HEK293 (cell line): ENCODE measurements at regions not wholly inside any gene's neighbourhood (a gene's known extent, or its start where the extent isn't known, plus 50 kb on each side); places are given as distances from the start of the nearest gene placed in this dataset.

ENCODE experiments used
- CTCF ChIA-PET: fragments of 350-600 bp; formaldehyde crosslinking; extraction: SDS; loops from one replicate; lab custom pipeline; 2021; ENCODE audit warnings: antibody characterized with exemption; lab: Yijun Ruan, JAX
- POLR2A ChIA-PET: fragments of 300-600 bp; formaldehyde crosslinking; extraction: SDS; loops from one replicate; lab custom pipeline; 2020; ENCODE audit warnings: antibody characterized with exemption, inconsistent platforms; lab: Yijun Ruan, JAX
- H3K27ac ChIP-seq: fragments of 200-500 bp; sonication (Bioruptor generic); 2 replicates; pipeline ENCODE4 v1.5.1; 2014; ENCODE audit warnings: low read depth, low read length, control low read depth, inconsistent platforms; ENCODE audit errors: extremely low read depth
- H3K36me3 ChIP-seq, 2 experiments: fragments of 200-500 bp in 1 of 2; sonication (Bioruptor generic) in 1 of 2; 1 replicate in 1 of 2; 2 replicates in 1 of 2; pipeline ENCODE4 v1.5.1; 2014 to 2017; ENCODE audit warnings: inconsistent platforms in 2 of 2, low read length in 2 of 2; ENCODE audit not compliant: control insufficient read depth in 2 of 2, insufficient read depth in 1 of 2
- H3K4me1 ChIP-seq: fragments of 200-500 bp; sonication (Bioruptor generic); 2 replicates; pipeline ENCODE4 v1.5.1; 2014; ENCODE audit warnings: mild to moderate bottlenecking, low read length, inconsistent platforms; ENCODE audit not compliant: control insufficient read depth, insufficient read depth
- H3K4me3 ChIP-seq: 2 replicates; pipeline ENCODE4 v1.5.1; 2011; ENCODE audit warnings: low read depth, mild to moderate bottlenecking, control low read depth, low read length, moderate library complexity
- H3K9me3 ChIP-seq: fragments of 200-500 bp; sonication (Bioruptor generic); 2 replicates; pipeline ENCODE4 v1.5.1; 2014; ENCODE audit warnings: low read depth, low read length, inconsistent platforms; ENCODE audit not compliant: control insufficient read depth, insufficient read depth
- KLF10 ChIP-seq: fragments of 450-650 bp; IDR thresholded peaks from 2 replicates; pipeline ENCODE4 v1.5.1; 2018; ENCODE audit warnings: missing biosample characterization, mild to moderate bottlenecking, missing genetic modification characterization
- SCRT2 ChIP-seq: fragments of 450-650 bp; formaldehyde crosslinking; IDR thresholded peaks from 2 replicates; pipeline ENCODE4 v1.5.1; 2016; ENCODE audit warnings: missing biosample characterization, missing genetic modification characterization
- SP7 ChIP-seq: fragments of 450-650 bp; formaldehyde crosslinking; IDR thresholded peaks from 2 replicates; pipeline ENCODE4 v1.5.1; 2016; ENCODE audit warnings: missing biosample characterization, missing genetic modification characterization
- ZBTB11 ChIP-seq: fragments of 450-650 bp; formaldehyde crosslinking; conservative IDR thresholded peaks from 2 replicates; pipeline ENCODE4 v1.5.1; 2016; ENCODE audit warnings: low read depth, missing biosample characterization, missing genetic modification characterization
- ZNF114 ChIP-seq: fragments of 450-650 bp; formaldehyde crosslinking; IDR thresholded peaks from 2 replicates; pipeline ENCODE4 v1.5.0; 2017; ENCODE audit warnings: missing biosample characterization, missing genetic modification characterization
- ZNF138 ChIP-seq: fragments of 450-650 bp; formaldehyde crosslinking; IDR thresholded peaks from 2 replicates; pipeline ENCODE4 v1.5.1; 2016; ENCODE audit warnings: missing biosample characterization, missing genetic modification characterization, borderline replicate concordance
- ZNF146 ChIP-seq: fragments of 450-650 bp; formaldehyde crosslinking; IDR thresholded peaks from 2 replicates; pipeline ENCODE4 v1.5.1; 2016; ENCODE audit warnings: missing biosample characterization, missing genetic modification characterization
- ZNF184 ChIP-seq: fragments of 450-650 bp; IDR thresholded peaks from 2 replicates; pipeline ENCODE4 v1.5.1; 2018; ENCODE audit warnings: missing biosample characterization, mild to moderate bottlenecking, missing genetic modification characterization
- ZNF280C ChIP-seq: fragments of 450-650 bp; formaldehyde crosslinking; IDR thresholded peaks from 2 replicates; pipeline ENCODE4 v1.5.1; 2016; ENCODE audit warnings: missing biosample characterization, missing genetic modification characterization
- ZNF394 ChIP-seq: fragments of 450-650 bp; formaldehyde crosslinking; IDR thresholded peaks from 2 replicates; pipeline ENCODE4 v1.5.1; 2016; ENCODE audit warnings: missing biosample characterization, missing genetic modification characterization, mild to moderate bottlenecking, moderate library complexity, borderline replicate concordance
- ZNF654 ChIP-seq: fragments of 450-650 bp; formaldehyde crosslinking; IDR thresholded peaks from 2 replicates; pipeline ENCODE4 v1.5.1; 2016; ENCODE audit warnings: low read depth, missing biosample characterization, missing genetic modification characterization
- ZNF704 ChIP-seq: fragments of 450-650 bp; formaldehyde crosslinking; IDR thresholded peaks from 2 replicates; pipeline ENCODE4 v1.5.1; 2016; ENCODE audit warnings: missing biosample characterization, missing genetic modification characterization
- ZNF776 ChIP-seq: fragments of 450-650 bp; formaldehyde crosslinking; IDR thresholded peaks from 2 replicates; pipeline ENCODE4 v1.5.0; 2017; ENCODE audit warnings: missing biosample characterization, missing genetic modification characterization, borderline replicate concordance
- ZSCAN30 ChIP-seq: fragments of 450-650 bp; IDR thresholded peaks from 2 replicates; pipeline ENCODE4 v1.5.1; 2018; ENCODE audit warnings: missing biosample characterization, mild to moderate bottlenecking, missing genetic modification characterization, moderate library complexity
- TF ChIP-seq, protein P1 (sequence below): fragments of 450-650 bp; formaldehyde crosslinking; IDR thresholded peaks from 2 replicates; pipeline ENCODE4 v1.5.1; 2016; ENCODE audit warnings: missing biosample characterization, missing genetic modification characterization
- TF ChIP-seq, protein P2 (sequence below): fragments of 450-650 bp; formaldehyde crosslinking; IDR thresholded peaks from 2 replicates; pipeline ENCODE4 v1.5.1; 2016; ENCODE audit warnings: missing biosample characterization, missing genetic modification characterization

DNA sequence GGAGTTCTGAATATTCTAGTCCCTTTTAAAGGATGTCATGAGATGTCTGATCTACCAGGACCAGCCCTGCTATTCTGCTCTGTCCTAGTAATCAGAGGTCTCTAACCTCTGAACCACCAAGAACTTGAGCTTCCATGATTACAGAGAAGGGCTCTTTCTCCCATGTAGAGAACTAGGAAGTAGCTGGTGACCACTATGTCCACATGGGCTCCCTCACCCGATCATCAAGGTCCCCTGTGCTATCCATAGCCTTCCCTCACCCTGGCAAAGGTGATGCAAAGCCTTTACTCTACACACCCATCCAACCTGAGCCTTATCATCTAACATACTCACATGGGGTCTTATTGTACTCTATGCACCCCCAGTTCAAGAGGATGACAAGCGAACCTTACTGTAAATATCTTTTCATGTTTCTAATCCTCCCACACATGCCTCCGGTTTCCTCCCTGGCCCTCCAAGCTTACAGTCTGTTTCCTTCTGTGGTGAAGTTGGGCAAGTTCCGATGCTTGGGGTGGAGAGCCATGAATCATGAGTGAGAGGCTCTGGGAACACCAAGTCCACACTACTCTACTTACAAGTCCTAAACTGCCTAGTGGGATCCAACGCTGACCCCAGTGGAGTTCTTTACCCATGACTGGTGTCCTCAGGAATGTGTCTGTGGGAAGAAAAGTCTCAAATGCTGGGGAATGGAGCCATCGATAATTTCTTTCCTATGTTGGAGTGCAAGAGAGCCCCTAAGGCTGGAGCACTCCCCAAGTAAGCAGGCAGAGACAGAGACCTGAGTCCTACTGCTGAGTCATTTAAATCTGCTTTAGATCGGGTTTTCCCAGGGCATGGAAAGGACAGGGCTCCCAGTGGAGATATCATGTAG lies 73.3 kb upstream of the KLF7 start:
- Histone ChIP-seq H3K4me1 (no peaks in the 10 kb centered on the region; the same call in 1 of the 2 replicates), H3K27ac (no peak overlapping the region), H3K4me3 (no peak overlapping the region), H3K9me3 (no peaks in the 10 kb centered on the region), H3K36me3 (no peaks in the 10 kb centered on the region)
- ChIA-PET CTCF (interaction anchor here (0.6 to 1.2 kb wide), 4 partner anchors 9 to 482 kb away, joined by 3 to 5 read pairs (median 3); no protein-coding TSS in a partner anchor), POLR2A (interaction anchor here (0.9 kb wide), 1 partner anchor 73 kb away, joined by 3 read pairs; the partner anchor contains the start of gene KLF7)
- TF ChIP-seq SP7 (no peak), KLF10 (no peak), ZNF394 (tag by site-specific recombination) (no peak)
- TF ChIP-seq, protein P1, sequence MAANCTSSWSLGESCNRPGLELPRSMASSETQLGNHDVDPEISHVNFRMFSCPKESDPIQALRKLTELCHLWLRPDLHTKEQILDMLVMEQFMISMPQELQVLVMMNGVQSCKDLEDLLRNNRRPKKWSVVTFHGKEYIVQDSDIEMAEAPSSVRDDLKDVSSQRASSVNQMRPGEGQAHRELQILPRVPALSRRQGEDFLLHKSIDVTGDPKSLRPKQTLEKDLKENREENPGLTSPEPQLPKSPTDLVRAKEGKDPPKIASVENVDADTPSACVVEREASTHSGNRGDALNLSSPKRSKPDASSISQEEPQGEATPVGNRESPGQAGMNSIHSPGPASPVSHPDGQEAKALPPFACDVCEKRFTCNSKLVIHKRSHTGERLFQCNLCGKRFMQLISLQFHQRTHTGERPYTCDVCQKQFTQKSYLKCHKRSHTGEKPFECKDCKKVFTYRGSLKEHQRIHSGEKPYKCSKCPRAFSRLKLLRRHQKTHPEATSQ (tag by site-specific recombination) = no peak
- TF ChIP-seq, protein P2, sequence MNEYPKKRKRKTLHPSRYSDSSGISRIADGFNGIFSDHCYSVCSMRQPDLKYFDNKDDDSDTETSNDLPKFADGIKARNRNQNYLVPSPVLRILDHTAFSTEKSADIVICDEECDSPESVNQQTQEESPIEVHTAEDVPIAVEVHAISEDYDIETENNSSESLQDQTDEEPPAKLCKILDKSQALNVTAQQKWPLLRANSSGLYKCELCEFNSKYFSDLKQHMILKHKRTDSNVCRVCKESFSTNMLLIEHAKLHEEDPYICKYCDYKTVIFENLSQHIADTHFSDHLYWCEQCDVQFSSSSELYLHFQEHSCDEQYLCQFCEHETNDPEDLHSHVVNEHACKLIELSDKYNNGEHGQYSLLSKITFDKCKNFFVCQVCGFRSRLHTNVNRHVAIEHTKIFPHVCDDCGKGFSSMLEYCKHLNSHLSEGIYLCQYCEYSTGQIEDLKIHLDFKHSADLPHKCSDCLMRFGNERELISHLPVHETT (tag by site-specific recombination) = no peak
- TF ChIP-seq, all 188 proteins: peak for 0

DNA sequence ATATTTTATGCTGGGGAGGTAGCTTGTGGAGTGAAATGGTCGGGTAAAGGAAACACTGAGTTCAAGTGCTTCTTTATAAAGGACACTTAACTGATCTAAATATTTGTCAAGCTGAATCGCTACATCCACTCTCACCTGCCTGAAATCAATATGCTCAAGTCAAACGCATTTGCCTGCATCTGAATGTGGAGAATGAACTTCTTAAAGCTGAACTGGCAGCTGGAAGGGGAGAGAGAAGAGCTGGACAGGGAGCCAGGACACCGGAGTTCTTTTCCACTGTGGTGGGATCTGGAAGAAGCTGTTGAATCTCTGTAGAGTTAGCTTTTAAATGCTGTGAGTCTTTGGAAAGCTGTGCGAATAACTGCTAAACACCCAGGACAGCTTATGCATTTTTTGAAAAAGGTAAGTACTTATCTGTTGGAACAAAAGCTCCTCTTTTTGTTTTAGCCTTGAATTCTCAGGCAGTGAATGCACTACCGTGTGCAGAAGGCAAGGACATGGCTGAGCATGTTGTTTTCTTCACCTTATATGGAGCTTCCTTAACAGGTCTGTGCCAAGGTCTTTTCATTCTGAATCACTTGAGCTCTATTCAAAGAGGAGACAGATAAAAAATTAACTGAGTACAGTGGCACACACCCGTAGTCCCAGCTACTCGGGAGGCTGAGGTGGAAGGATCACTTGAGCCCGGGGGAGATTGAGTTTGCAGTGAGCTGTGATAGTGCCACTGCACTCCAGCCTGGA lies 74.2 kb upstream of the KLF7 start:
- ChIA-PET POLR2A (interaction anchor here (0.6 to 0.9 kb wide), 2 partner anchors 74 to 1142 kb away, joined by 3 read pairs; partner anchors contain the start of gene KLF7), CTCF (interaction anchor here (0.5 to 0.7 kb wide), 3 partner anchors 15 to 961 kb away, joined by 3 read pairs; no protein-coding TSS in a partner anchor)
- no peak overlapping the region for H3K27ac ChIP-seq
- no peak for TF ChIP-seq ZNF776
- TF ChIP-seq ZNF138 (tag by site-specific recombination) = no peak
- TF ChIP-seq, protein P2 (tag by site-specific recombination) = no peak
- no peak for TF ChIP-seq ZSCAN30 (tag by site-specific recombination)
- TF ChIP-seq ZNF654 = no peak
- TF ChIP-seq ZBTB11 (tag by site-specific recombination) = no peak
- no peak for TF ChIP-seq SCRT2
- TF ChIP-seq ZNF704 (tag by site-specific recombination) = no peak
- TF ChIP-seq ZNF146 = no peak
- no peak for TF ChIP-seq ZNF114
- TF ChIP-seq ZNF280C = no peak
- TF ChIP-seq ZNF184 (tag by site-specific recombination) = no peak
- TF ChIP-seq, all 188 proteins: peak for 0
- no peak overlapping the region for H3K4me3 ChIP-seq
- no peaks in the 10 kb centered on the region for H3K36me3 ChIP-seq
- H3K9me3 ChIP-seq = no peaks in the 10 kb centered on the region
- H3K4me1 ChIP-seq = no peaks in the 10 kb centered on the region; the same call in 1 of the 2 replicates
